HCT116 (cell line): ENCODE measurements at regions not wholly inside any gene's neighbourhood (a gene's known extent, or its start where the extent isn't known, plus 50 kb on each side); places are given as distances from the start of the nearest gene placed in this dataset.

Experiments
- ATAC-seq: fragments of 200-7000 bp; cut with Tn5 transposase; 2 replicates; pipeline ENCODE4 v1.9.1; 2020; ENCODE audit warnings: mild to moderate bottlenecking, moderate library complexity
- BruUV-seq: library from RNA; stranded (reverse); fragments of 400-500 nt; replicated peaks from 2 replicates; lab custom pipeline; 2021; lab: Mats Ljungman, UMichigan
- CTCF ChIA-PET: fragments of 300-600 bp; sonication (Branson Sonifier 250); formaldehyde crosslinking; loops from one replicate; lab custom pipeline; 2021; ENCODE audit warnings: antibody characterized with exemption; lab: Charles Lee
- POLR2A ChIA-PET: fragments of 300-600, 350-600 bp; sonication (Branson Sonifier 250); formaldehyde crosslinking; loops from one replicate; lab custom pipeline; 2021; ENCODE audit warnings: antibody characterized with exemption; lab: Charles Lee
- RAD21 ChIA-PET, 2 experiments: fragments of 300-600 bp; sonication (Branson Sonifier 250); formaldehyde crosslinking; loops; one replicate each; lab custom pipeline; 2023; ENCODE audit warnings: low total read pairs in 2 of 2; ENCODE audit not compliant: uncharacterized antibody in 2 of 2, unreplicated experiment in 2 of 2, low non-redundant PET in 1 of 2; lab: Charles Lee
- DNase-seq: peaks from one replicate; pipeline ENCODE4 v3.0.0-alpha.2; 2010; ENCODE audit warnings: low read depth, low spot score
- H2AFZ ChIP-seq: fragments of 200-600 bp; shearing (Covaris generic), sonication (generic); 2 replicates; pipeline ENCODE4 v1.6.1; 2017; ENCODE audit warnings: low read depth, mixed run types, mixed read lengths, antibody characterized with exemption, low read length; ENCODE audit not compliant: poor library complexity, severe bottlenecking
- H3K27ac ChIP-seq: 2 replicates; pipeline ENCODE4 v1.5.1; 2012; ENCODE audit warnings: low read depth, low read length
- H3K27me3 ChIP-seq: fragments of 200-600 bp; sonication (generic); 2 replicates; pipeline ENCODE4 v1.6.1; 2016; ENCODE audit warnings: mixed run types, low read length, mixed read lengths; ENCODE audit not compliant: insufficient read depth
- H3K36me3 ChIP-seq, 2 experiments: fragments of 200-500 bp in 1 of 2; fragments of 200-600 bp in 1 of 2; sonication (Bioruptor generic) in 1 of 2; sonication (generic) in 1 of 2; 2 replicates each; pipeline versions ENCODE4 v1.5.1 to v1.6.1; 2014 to 2016; ENCODE audit warnings: low read length in 2 of 2, inconsistent platforms in 1 of 2, mixed read lengths in 1 of 2, mixed run types in 1 of 2; ENCODE audit not compliant: insufficient read depth in 2 of 2, control insufficient read depth in 1 of 2
- H3K4me1 ChIP-seq, 2 experiments: fragments of 200-600 bp in 1 of 2; sonication (generic) in 1 of 2; 2 replicates each; pipeline versions ENCODE4 v1.5.1 to v1.6.1; 2012 to 2017; ENCODE audit warnings: low read length in 2 of 2, inconsistent platforms in 1 of 2, mild to moderate bottlenecking in 1 of 2, mixed read lengths in 1 of 2, mixed run types in 1 of 2, moderate library complexity in 1 of 2; ENCODE audit not compliant: insufficient read depth in 2 of 2, control insufficient read depth in 1 of 2
- H3K4me2 ChIP-seq: fragments of 200-600 bp; sonication (generic); 2 replicates; pipeline ENCODE4 v1.6.1; 2017; ENCODE audit warnings: mixed run types, low read length, mixed read lengths
- H3K4me3 ChIP-seq, 2 experiments: fragments of 200-600 bp in 1 of 2; sonication (generic) in 1 of 2; replicated peaks in 1 of 2; 2 replicates each; pipeline ENCODE4 v1.5.1; 2011 to 2016; ENCODE audit warnings: low read length in 2 of 2, control low read depth in 1 of 2, low read depth in 1 of 2, mild to moderate bottlenecking in 1 of 2, mixed read lengths in 1 of 2, mixed run types in 1 of 2
- H3K79me2 ChIP-seq: fragments of 200-600 bp; sonication (generic); 2 replicates; pipeline ENCODE4 v1.6.1; 2017; ENCODE audit warnings: mild to moderate bottlenecking, mixed run types, low read length, moderate library complexity, mixed read lengths; ENCODE audit not compliant: insufficient read depth
- H3K9ac ChIP-seq: fragments of 200-600 bp; sonication (generic); 2 replicates; pipeline ENCODE4 v1.6.1; 2016; ENCODE audit warnings: low read length, mixed read lengths
- H3K9me2 ChIP-seq: fragments of 200-600 bp; sonication (generic), shearing (Covaris generic); 2 replicates; pipeline ENCODE4 v1.6.1; 2017; ENCODE audit warnings: mixed run types, mild to moderate bottlenecking, moderate library complexity; ENCODE audit not compliant: insufficient read depth
- H3K9me3 ChIP-seq, 2 experiments: fragments of 200-500 bp in 1 of 2; fragments of 200-600 bp in 1 of 2; sonication (Bioruptor generic) in 1 of 2; sonication (generic) in 1 of 2; 2 replicates each; pipeline ENCODE4 v1.6.1; 2014 to 2017; ENCODE audit warnings: low read length in 2 of 2, mixed read lengths in 2 of 2, inconsistent platforms in 1 of 2, low read depth in 1 of 2, mild to moderate bottlenecking in 1 of 2, mixed run types in 1 of 2, moderate library complexity in 1 of 2; ENCODE audit not compliant: control insufficient read depth in 1 of 2, insufficient read depth in 1 of 2
- H4K20me1 ChIP-seq: fragments of 200-600 bp; sonication (generic), shearing (Covaris generic); 2 replicates; pipeline ENCODE4 v1.6.1; 2017; ENCODE audit warnings: mixed run types, mild to moderate bottlenecking, moderate library complexity; ENCODE audit not compliant: insufficient read depth
- JUND ChIP-seq: IDR thresholded peaks from 2 replicates; pipeline ENCODE4 v1.6.1; 2012
- POLR2AphosphoS5 ChIP-seq: IDR thresholded peaks from 2 replicates; pipeline ENCODE4 v1.6.1; 2011; ENCODE audit warnings: mild to moderate bottlenecking, low read depth, low read length, moderate library complexity
- RAD21 ChIP-seq: IDR thresholded peaks from 2 replicates; pipeline ENCODE4 v1.6.1; 2012; ENCODE audit warnings: low read depth, mild to moderate bottlenecking
- REST ChIP-seq: IDR thresholded peaks from 2 replicates; pipeline ENCODE4 v1.6.1; 2012; ENCODE audit warnings: low read depth
- SRF ChIP-seq: IDR thresholded peaks from 2 replicates; pipeline ENCODE4 v1.6.1; 2012; ENCODE audit warnings: low read depth
- intact Hi-C: fragments of 100-400 bp; cut with micrococcal nuclease; formaldehyde crosslinking; loops from 2 replicates; pipeline ENCODE4 v1.10.0; 2022
- TF ChIP-seq, protein P1 (sequence below), 3 experiments: fragments of 200-600 bp in 1 of 3; sonication (generic) in 1 of 3; IDR thresholded peaks in 2 of 3; conservative IDR thresholded peaks in 1 of 3; 2 replicates each; pipeline ENCODE4 v1.5.1; 2012 to 2017; ENCODE audit warnings: low read depth in 2 of 3, low read length in 2 of 3, antibody characterized with exemption in 1 of 3, borderline replicate concordance in 1 of 3, control low read depth in 1 of 3, mild to moderate bottlenecking in 1 of 3, mixed read lengths in 1 of 3, mixed run types in 1 of 3, moderate library complexity in 1 of 3; ENCODE audit not compliant: insufficient read depth in 1 of 3

DNA sequence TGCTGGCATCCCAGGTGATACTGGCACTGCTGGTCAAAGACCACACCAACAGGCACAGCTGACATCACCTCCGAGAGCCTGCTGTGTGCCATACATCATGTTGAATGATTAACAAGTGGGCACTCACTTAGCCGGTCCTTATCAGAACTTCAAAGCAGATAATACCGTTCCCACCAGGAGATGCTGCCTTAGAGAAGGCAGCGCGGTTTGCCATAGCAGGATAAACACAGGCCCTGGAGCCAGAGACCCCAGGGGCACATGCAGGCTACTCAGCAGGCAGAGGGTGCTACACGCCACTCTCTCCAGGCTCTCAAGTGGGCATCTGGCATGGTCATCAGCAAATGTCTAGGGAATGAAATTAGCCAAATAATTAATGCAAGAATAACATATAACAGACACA is 86.5 kb upstream of the CST7 start:
- Histone ChIP-seq H3K4me1 (no peaks in the 10 kb centered on the region), H3K4me2 (no peak overlapping the region), H2AFZ (no peak overlapping the region), H3K79me2 (no peaks in the 10 kb centered on the region), H4K20me1 (no peaks in the 10 kb centered on the region), H3K9me2 (no peaks in the 10 kb centered on the region), H3K36me3 (no peaks in the 10 kb centered on the region), H3K4me3 (no peak overlapping the region), H3K27ac (no peak overlapping the region), H3K9ac (no peak overlapping the region), H3K9me3 (no peaks in the 10 kb centered on the region), H3K27me3 (no peaks in the 10 kb centered on the region)
- no peak for DNase-seq
- ATAC-seq: no peak
- no TSS peak for BruUV-seq
- CTCF ChIA-PET: no interaction called here
- TF ChIP-seq JUND: no peak
- no peak for TF ChIP-seq REST
- TF ChIP-seq RAD21: no peak
- TF ChIP-seq, protein P1, sequence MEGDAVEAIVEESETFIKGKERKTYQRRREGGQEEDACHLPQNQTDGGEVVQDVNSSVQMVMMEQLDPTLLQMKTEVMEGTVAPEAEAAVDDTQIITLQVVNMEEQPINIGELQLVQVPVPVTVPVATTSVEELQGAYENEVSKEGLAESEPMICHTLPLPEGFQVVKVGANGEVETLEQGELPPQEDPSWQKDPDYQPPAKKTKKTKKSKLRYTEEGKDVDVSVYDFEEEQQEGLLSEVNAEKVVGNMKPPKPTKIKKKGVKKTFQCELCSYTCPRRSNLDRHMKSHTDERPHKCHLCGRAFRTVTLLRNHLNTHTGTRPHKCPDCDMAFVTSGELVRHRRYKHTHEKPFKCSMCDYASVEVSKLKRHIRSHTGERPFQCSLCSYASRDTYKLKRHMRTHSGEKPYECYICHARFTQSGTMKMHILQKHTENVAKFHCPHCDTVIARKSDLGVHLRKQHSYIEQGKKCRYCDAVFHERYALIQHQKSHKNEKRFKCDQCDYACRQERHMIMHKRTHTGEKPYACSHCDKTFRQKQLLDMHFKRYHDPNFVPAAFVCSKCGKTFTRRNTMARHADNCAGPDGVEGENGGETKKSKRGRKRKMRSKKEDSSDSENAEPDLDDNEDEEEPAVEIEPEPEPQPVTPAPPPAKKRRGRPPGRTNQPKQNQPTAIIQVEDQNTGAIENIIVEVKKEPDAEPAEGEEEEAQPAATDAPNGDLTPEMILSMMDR (IDR thresholded peaks at IDR 0.05 in 2 of 3, conservative IDR thresholded peaks at IDR 0.05 in 1 of 3; ENCODE audit: borderline replicate concordance in 1 of 3, insufficient read depth in 1 of 3, low read depth in 2 of 3, low read length in 2 of 3): no peak
- no peak for TF ChIP-seq SRF
- TF ChIP-seq POLR2AphosphoS5: no peak
- RAD21 ChIA-PET: no interaction called here
- POLR2A ChIA-PET: no interaction called here
- intact Hi-C loops: no loop called here
